HUES64 (cell line): ENCODE measurements at regions not wholly inside any gene's neighbourhood (a gene's known extent, or its start where the extent isn't known, plus 50 kb on each side); places are given as distances from the start of the nearest gene placed in this dataset.

Experiments used
- H3K27ac ChIP-seq: 2 replicates; pipeline ENCODE4 v1.7.0; 2013; ENCODE audit warnings: low read depth, low read length, inconsistent platforms
- H3K27me3 ChIP-seq: 2 replicates; pipeline ENCODE4 v1.6.1; 2013; ENCODE audit warnings: mild to moderate bottlenecking, low read length; ENCODE audit not compliant: insufficient read depth
- H3K36me3 ChIP-seq: 2 replicates; pipeline ENCODE4 v1.6.1; 2013; ENCODE audit warnings: mild to moderate bottlenecking, low read length; ENCODE audit not compliant: insufficient read depth
- H3K4me1 ChIP-seq: 2 replicates; pipeline ENCODE4 v1.6.1; 2013; ENCODE audit warnings: mild to moderate bottlenecking, low read length, moderate library complexity; ENCODE audit not compliant: insufficient read depth
- H3K4me3 ChIP-seq: 2 replicates; pipeline ENCODE4 v1.5.1; 2013; ENCODE audit warnings: mild to moderate bottlenecking, low read length, moderate library complexity
- H3K9ac ChIP-seq: 2 replicates; pipeline ENCODE4 v1.6.1; 2013; ENCODE audit warnings: mild to moderate bottlenecking, low read depth, low read length
- H3K9me3 ChIP-seq: 2 replicates; pipeline ENCODE4 v1.6.1; 2013; ENCODE audit warnings: low read depth, low read length; ENCODE audit not compliant: insufficient read depth
- WGBS: fragments of 150-250, 120-280 bp; methylation state at CpG from one replicate; pipeline ENCODE4 v1.1.7; 2013; ENCODE audit warnings: missing lambda C conversion rate; 5-methylcytosine and 5-hydroxymethylcytosine counted together

- H3K4me3 ChIP-seq = no peak overlapping the region
- H3K36me3 ChIP-seq = no peaks in the 10 kb centered on the region
- no peak overlapping the region for H3K27ac ChIP-seq
- no peaks in the 10 kb centered on the region for H3K4me1 ChIP-seq
- WGBS = 64% methylated on average over 3 of the region's 3 CpGs
- H3K27me3 ChIP-seq = no peaks in the 10 kb centered on the region
- H3K9me3 ChIP-seq = no peaks in the 10 kb centered on the region
- no peak overlapping the region for H3K9ac ChIP-seq
These were observed 153.5 kb upstream of the ZEB2 start for GRCh38 chr2:144673456-144673855.

DNA sequence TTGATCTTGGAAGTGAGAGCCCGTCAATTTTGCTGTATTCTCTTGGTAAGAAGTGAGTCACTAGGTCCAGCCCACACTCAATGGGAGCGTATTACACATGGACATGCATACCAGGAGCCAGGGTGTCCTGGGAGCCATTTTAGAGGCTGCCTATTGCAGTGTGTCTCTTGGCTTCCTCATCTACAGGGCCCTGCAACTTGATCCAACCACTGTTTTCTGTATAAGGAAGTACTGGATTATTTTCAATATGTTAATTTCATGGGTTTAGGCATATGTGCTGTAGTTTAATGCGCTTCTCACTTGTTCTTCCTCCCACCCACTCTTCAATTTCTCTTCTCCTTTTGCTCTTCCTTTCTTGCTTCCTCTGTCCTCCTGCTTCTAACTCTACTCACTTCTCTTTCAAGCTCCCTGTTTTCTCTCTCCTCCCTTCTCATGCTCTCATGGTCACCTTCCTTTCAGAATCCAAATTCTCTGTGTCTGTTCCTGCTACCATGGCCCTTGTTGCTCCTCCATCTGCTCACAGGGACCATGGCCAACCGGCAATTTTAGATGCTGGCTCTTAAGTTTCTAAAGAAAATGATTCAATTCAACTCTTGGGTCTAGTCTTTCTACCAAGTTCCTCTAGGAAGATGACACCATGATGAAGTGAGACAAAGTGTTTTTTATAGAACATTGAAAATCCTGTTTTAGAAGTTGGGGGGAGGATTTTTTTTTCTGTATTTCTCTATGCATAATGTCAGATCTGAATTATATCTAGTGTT lies 152.0 kb upstream of the ZEB2 start:
- Histone ChIP-seq H3K9ac (no peak overlapping the region), H3K27ac (no peak overlapping the region), H3K9me3 (no peaks in the 10 kb centered on the region), H3K36me3 (no peaks in the 10 kb centered on the region), H3K4me1 (no peaks in the 10 kb centered on the region), H3K27me3 (no peaks in the 10 kb centered on the region), H3K4me3 (no peak overlapping the region)
- 82% methylated on average over 4 of the region's 4 CpGs for WGBS

DNA sequence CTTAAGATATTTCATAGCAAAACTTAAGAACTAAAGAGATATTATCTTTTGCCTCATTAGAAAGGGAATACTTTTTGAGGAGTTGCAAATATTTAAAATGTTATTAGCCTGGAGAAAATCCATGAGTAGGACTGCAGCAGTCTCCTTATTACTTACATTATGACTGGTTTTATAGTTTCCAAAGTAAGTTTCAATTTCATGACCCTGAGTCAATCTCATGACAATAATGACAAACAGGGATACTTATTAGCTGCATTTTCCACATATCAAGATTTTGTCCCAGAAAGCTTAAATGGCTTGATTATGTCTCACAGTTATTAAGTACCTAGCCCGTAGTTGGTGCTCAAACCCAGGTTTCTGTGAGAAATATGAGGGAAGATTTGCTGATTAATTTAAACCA lies 150.8 kb upstream of the ZEB2 start:
- Histone ChIP-seq H3K9ac (no peak overlapping the region), H3K4me3 (no peak overlapping the region), H3K9me3 (no peaks in the 10 kb centered on the region), H3K27ac (no peak overlapping the region), H3K36me3 (no peaks in the 10 kb centered on the region), H3K27me3 (no peaks in the 10 kb centered on the region), H3K4me1 (peaks cover 4% of the 10 kb centered on the region; the same call in 1 of the 2 replicates)
- WGBS = no CpG with 5 or more reads among the region's 1 CpG

DNA sequence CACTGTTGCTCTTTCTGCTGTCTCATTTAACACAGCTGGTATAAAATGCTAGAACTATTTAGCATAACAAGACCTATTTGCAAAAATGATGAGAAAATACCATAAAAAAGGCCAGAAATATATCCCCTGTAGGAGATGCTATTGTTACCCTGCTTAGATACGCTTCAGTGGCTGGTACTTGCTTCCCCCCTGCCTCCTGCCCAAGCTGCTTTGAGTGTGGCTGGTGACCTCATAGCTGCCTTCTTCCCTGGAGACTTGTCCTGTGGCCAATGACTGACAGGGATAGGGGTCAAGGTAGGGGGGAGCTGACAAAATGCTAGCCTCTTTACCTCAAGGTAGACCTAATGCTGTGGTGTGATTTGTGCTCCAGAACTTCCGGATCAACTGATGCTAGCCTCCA lies 150.2 kb upstream of the ZEB2 start:
- no peak overlapping the region for H3K27ac ChIP-seq
- H3K9me3 ChIP-seq = no peaks in the 10 kb centered on the region
- WGBS = 89% methylated on average over 2 of the region's 2 CpGs
- H3K4me1 ChIP-seq = peaks cover 8% of the 10 kb centered on the region
- no peaks in the 10 kb centered on the region for H3K27me3 ChIP-seq
- H3K4me3 ChIP-seq = no peak overlapping the region
- H3K36me3 ChIP-seq = no peaks in the 10 kb centered on the region
- H3K9ac ChIP-seq = no peak overlapping the region

DNA sequence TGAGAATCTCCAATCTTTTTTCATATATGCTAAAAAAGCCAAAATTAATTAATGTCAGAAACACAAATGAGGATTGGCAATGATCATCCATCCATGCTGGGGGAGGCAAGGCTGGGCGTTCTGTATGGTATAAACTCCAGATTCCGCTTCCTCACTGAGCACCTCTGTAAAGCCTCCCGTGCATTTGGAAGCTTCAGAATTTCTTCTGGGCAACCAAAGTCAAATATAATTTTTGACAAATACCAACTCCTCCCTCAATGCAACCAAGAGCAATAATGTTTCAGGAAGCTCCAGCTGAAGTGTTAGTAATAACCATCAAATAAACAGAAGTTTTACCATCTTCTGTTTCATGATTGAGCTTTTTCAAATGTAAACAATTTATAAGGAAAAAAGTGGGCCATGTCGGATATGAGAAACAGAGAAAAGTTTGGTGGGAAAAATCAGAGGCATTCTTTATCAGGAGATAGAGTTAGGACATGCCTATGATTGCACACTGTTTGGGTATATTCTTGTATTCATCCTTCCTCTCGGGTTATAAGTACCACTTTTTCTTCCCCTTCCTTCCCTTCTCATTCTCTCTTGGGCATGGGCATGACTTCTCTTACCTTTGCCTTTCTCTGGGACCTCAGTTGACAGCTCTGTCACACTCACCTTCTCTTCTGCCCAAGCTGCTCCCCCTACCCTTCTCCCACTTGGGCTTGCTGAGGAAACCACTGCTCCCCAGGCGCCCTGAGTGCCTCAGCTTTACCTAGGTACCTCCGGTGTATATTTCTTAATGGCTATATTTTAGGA lies 149.5 kb upstream of the ZEB2 start:
- H3K4me1 ChIP-seq = peaks cover 14% of the 10 kb centered on the region
- H3K36me3 ChIP-seq = no peaks in the 10 kb centered on the region
- H3K9ac ChIP-seq = no peak overlapping the region
- H3K27me3 ChIP-seq = no peaks in the 10 kb centered on the region
- no peak overlapping the region for H3K4me3 ChIP-seq
- WGBS = 95% methylated on average over 7 of the region's 7 CpGs
- H3K9me3 ChIP-seq = no peaks in the 10 kb centered on the region
- no peak overlapping the region for H3K27ac ChIP-seq

- Histone ChIP-seq H3K27ac (no peak overlapping the region), H3K9me3 (no peaks in the 10 kb centered on the region), H3K36me3 (no peaks in the 10 kb centered on the region), H3K4me1 (peaks cover 14% of the 10 kb centered on the region), H3K27me3 (no peaks in the 10 kb centered on the region), H3K9ac (no peak overlapping the region), H3K4me3 (no peak overlapping the region)
- 100% methylated on average over 1 of the region's 1 CpG for WGBS
These were observed 148.7 kb upstream of the ZEB2 start for GRCh38 chr2:144668493-144669110.

DNA sequence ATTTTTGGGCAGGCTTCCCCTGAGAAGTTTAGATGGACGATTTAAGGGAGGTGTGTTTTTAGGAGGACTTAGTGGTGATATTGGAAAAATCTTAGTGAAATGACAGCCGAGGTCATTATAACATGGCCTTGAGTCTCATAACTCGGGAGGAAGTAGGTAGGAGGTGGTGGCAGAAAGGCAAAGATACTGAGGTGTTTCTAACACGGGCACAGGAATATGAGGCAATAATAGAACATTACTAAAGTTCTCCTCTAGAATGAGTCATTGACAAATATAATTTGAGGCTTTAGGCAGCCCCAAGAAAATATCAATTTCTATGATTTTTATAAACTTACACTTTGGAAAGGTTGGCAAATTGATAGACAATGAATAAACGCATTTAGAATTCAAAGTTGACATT lies 146.1 kb upstream of the ZEB2 start:
- no peak overlapping the region for H3K9ac ChIP-seq
- no peak overlapping the region for H3K27ac ChIP-seq
- no peaks in the 10 kb centered on the region for H3K9me3 ChIP-seq
- WGBS = 89% methylated on average over 5 of the region's 5 CpGs
- no peaks in the 10 kb centered on the region for H3K27me3 ChIP-seq
- H3K4me3 ChIP-seq = no peak overlapping the region
- peaks cover 15% of the 10 kb centered on the region for H3K4me1 ChIP-seq
- H3K36me3 ChIP-seq = no peaks in the 10 kb centered on the region

GRCh38 chr2:144663207-144663606 lies 143.3 kb upstream of the ZEB2 start:
- Histone ChIP-seq H3K27ac (no peak overlapping the region), H3K36me3 (no peaks in the 10 kb centered on the region), H3K9ac (no peak overlapping the region), H3K4me1 (peaks cover 21% of the 10 kb centered on the region), H3K27me3 (no peaks in the 10 kb centered on the region), H3K9me3 (no peaks in the 10 kb centered on the region), H3K4me3 (no peak overlapping the region)
- WGBS = 94% methylated on average over 6 of the region's 6 CpGs

DNA sequence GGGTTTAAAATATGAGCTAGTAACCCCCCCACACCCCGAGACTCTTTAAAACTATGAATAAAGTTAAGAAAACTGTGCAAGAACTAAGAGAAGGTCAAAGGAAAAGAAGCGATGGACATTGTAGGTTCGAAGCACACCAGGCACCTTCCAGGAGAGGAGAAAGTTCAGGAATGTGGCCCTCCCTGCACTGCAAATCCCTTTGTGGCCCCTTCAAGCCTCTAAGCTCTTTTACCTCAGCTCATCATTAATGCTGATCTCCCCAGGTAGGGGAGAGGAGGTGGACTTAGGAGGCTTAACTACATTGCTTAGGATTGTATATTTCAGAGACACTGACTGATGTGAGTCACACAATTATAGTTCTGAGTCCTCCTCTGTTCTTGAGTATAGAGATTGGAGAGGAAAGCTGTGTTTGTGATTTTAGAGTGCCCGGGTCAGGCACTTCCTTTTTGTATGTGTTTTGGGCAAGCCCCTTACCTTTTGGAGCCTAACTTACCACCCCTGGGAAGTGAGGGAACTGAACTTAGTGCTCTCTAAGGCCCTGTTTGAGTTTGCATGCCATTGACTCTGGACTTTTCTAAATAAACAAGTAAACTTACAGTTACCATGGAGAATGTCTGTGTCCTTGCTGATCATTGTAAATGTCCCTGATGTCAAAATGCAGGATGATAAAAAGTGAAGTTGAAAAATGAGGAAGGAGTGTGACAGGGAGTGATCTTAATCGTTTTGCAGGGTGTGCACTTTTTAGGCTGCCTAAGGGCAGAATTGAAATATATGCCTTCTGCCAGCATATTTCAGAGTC lies 140.8 kb upstream of the ZEB2 start:
- H3K9me3 ChIP-seq = no peaks in the 10 kb centered on the region
- 96% methylated on average over 5 of the region's 5 CpGs for WGBS
- H3K4me3 ChIP-seq = no peak overlapping the region
- no peak overlapping the region for H3K9ac ChIP-seq
- peaks cover 17% of the 10 kb centered on the region for H3K4me1 ChIP-seq
- no peak overlapping the region for H3K27ac ChIP-seq
- H3K27me3 ChIP-seq = no peaks in the 10 kb centered on the region
- no peaks in the 10 kb centered on the region for H3K36me3 ChIP-seq

DNA sequence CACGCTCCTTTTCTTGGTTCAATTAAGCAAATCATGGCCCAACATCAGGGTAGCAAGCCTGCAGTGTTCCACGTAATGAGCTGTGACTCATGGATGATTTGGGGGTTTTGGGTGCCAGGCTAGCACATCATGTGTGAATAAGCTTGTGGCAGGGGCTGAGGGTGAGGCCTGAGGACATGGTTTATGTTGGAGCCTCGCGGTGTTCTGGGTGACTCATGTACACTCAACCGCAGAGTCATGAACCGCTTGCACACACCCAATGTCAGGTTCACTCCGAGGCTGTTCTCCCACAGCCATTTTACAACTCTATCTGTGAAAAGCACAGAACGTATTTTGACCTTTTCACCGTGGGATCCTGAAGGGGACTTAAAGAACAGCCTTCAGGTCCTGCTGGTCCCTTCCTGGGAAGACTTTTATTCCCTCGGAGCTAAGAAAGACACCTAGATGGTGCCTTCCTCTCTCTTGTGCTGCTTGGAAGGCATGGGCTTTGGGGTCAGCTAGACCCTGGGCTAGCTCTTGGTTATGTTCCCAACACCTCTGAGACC lies 139.9 kb upstream of the ZEB2 start:
- Histone ChIP-seq H3K27ac (no peak overlapping the region), H3K27me3 (no peaks in the 10 kb centered on the region), H3K4me3 (no peak overlapping the region), H3K36me3 (no peaks in the 10 kb centered on the region), H3K9me3 (no peaks in the 10 kb centered on the region), H3K9ac (no peak overlapping the region), H3K4me1 (peaks cover 10% of the 10 kb centered on the region)
- WGBS = 99% methylated on average over 10 of the region's 10 CpGs
